HEK293T (cell line): ENCODE measurements at regions not wholly inside any gene's neighbourhood (a gene's known extent, or its start where the extent isn't known, plus 50 kb on each side); places are given as distances from the start of the nearest gene placed in this dataset.

Experiments
- CTCF ChIA-PET: fragments of 350-600 bp; formaldehyde crosslinking; extraction: SDS; loops from one replicate; lab custom pipeline; 2021; ENCODE audit warnings: antibody characterized with exemption, inconsistent platforms; lab: Yijun Ruan, JAX
- POLR2A ChIA-PET: fragments of 350-600 bp; formaldehyde crosslinking; extraction: SDS; loops from one replicate; lab custom pipeline; 2020; ENCODE audit warnings: antibody characterized with exemption, inconsistent platforms; lab: Yijun Ruan, JAX
- DNase-seq: peaks from one replicate; pipeline ENCODE4 v3.0.0; 2012; ENCODE audit warnings: mixed read lengths; ENCODE audit errors: extremely low spot score
- ARNT ChIP-seq: fragments of 450-650 bp; IDR thresholded peaks from 2 replicates; pipeline ENCODE4 v1.6.1; 2017; ENCODE audit warnings: mild to moderate bottlenecking
- BHLHE40 ChIP-seq: fragments of 450-650 bp; IDR thresholded peaks from 2 replicates; pipeline ENCODE4 v1.6.1; 2016; ENCODE audit warnings: mild to moderate bottlenecking, moderate library complexity, borderline replicate concordance
- CTBP1 ChIP-seq: fragments of 450-650 bp; IDR thresholded peaks from 2 replicates; pipeline ENCODE4 v1.6.1; 2016; ENCODE audit warnings: borderline replicate concordance
- ELF4 ChIP-seq: fragments of 450-650 bp; IDR thresholded peaks from 2 replicates; pipeline ENCODE4 v1.6.1; 2017; ENCODE audit warnings: antibody characterized with exemption
- FOXA1 ChIP-seq: fragments of 450-650 bp; IDR thresholded peaks from 2 replicates; pipeline ENCODE4 v1.6.1; 2016; ENCODE audit warnings: mild to moderate bottlenecking
- FOXK2 ChIP-seq: fragments of 450-650 bp; IDR thresholded peaks from 2 replicates; pipeline ENCODE4 v1.6.1; 2016; ENCODE audit warnings: mild to moderate bottlenecking
- FOXM1 ChIP-seq: fragments of 450-650 bp; IDR thresholded peaks from 2 replicates; pipeline ENCODE4 v1.6.1; 2017; ENCODE audit warnings: mild to moderate bottlenecking, borderline replicate concordance
- HDGF ChIP-seq: fragments of 450-650 bp; IDR thresholded peaks from 2 replicates; pipeline ENCODE4 v1.6.1; 2017; ENCODE audit warnings: antibody characterized with exemption, borderline replicate concordance
- L3MBTL2 ChIP-seq: fragments of 450-650 bp; conservative IDR thresholded peaks from 2 replicates; pipeline ENCODE4 v1.6.1; 2016; ENCODE audit warnings: mild to moderate bottlenecking
- LEF1 ChIP-seq: fragments of 450-650 bp; IDR thresholded peaks from 2 replicates; pipeline ENCODE4 v1.6.1; 2017; ENCODE audit warnings: mild to moderate bottlenecking, borderline replicate concordance
- NFRKB ChIP-seq: fragments of 450-650 bp; IDR thresholded peaks from 2 replicates; pipeline ENCODE4 v1.6.1; 2016; ENCODE audit warnings: mild to moderate bottlenecking, moderate library complexity
- SP1 ChIP-seq: fragments of 450-650 bp; IDR thresholded peaks from 2 replicates; pipeline ENCODE4 v1.6.1; 2017
- SUZ12 ChIP-seq: fragments of 450-650 bp; IDR thresholded peaks from 2 replicates; pipeline ENCODE4 v1.6.1; 2016; ENCODE audit warnings: mild to moderate bottlenecking
- TARDBP ChIP-seq: fragments of 450-650 bp; IDR thresholded peaks from 2 replicates; pipeline ENCODE4 v1.6.1; 2016
- ZNF384 ChIP-seq: fragments of 450-650 bp; IDR thresholded peaks from 2 replicates; pipeline ENCODE4 v1.6.1; 2016
- TF ChIP-seq, protein P1 (sequence below): fragments of 450-650 bp; IDR thresholded peaks from 2 replicates; pipeline ENCODE4 v1.6.1; 2016

GRCh38 chr1:181142096-181142958, 53.8 kb downstream of the IER5 start:
- POLR2A ChIA-PET = interaction anchor here (1.0 to 3.3 kb wide), 7 partner anchors 43 to 640 kb away, joined by 3 to 15 read pairs (median 6); partner anchors contain the start of genes ACBD6 and STX6
- TF ChIP-seq BHLHE40 (no peak), FOXM1 (peak; percentile 65; the same call in 1 of the 2 replicates)
- CTCF ChIA-PET = interaction anchor here (0.7 to 3.4 kb wide), 19 partner anchors 10 to 627 kb away, joined by 3 to 22 read pairs (median 4); partner anchors contain the start of gene MR1
- peak; percentile 97 for DNase-seq

DNA sequence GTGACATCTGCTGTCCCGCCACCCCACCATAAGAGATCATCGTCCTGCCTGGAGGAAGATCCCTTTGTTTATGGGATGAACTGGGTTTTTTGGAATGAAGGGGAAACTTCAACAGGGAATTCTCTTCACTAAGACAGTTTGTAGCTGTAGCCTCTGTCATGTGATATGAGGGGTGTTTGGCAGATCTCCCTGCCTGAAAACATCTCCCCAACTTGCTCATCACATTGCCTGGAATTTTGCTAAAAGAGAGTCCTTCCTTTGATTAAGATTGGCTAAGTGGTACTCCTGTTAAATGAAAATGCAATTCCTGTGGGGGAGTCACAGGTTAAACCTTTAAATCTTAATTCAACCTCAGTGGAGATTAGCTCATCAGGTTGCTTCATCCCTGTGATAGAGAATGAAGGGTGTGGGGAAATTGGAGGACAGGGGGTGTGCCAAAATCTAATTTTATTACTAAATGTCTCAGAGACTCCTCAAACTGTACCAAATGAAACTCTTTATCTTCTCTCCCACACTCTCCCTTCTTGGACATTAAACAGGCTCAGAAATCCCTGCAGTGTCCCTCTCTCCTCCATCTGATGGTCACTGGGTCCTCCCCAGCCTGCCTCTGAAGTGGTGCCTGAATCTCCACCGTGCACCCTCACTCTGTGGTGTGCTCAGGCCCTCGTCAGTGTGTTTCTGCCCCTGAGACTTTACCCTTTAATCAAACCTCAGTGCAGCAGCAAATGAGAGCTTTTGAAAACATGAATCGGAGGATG, 54.8 kb downstream of the IER5 start:
- ChIA-PET POLR2A (interaction anchor here (0.9 to 1.5 kb wide), 4 partner anchors 10 to 110 kb away, joined by 3 to 5 read pairs (median 4); partner anchors contain the start of gene MR1), CTCF (interaction anchor here (0.7 to 3.4 kb wide), 9 partner anchors 10 to 262 kb away, joined by 3 to 22 read pairs (median 7); no protein-coding TSS in a partner anchor)

DNA sequence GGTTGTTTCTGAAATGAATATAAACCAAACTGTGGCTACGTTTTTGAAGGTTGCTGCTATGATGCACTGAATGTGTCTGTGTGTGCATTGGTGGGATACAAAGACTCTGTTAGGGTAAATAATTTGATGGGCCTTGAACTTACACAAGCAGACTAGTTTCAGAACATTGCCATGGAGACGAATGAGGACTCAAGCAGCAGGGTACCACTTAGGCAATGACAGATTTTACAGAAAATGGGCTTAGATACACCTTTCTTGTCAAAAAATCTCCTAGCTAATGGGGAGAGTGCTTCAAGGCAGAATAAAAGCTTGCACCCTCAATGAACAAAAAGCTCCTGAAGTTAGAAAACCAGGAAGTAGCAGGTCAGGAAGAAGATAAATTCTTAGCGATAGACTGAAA, 55.7 kb downstream of the IER5 start:
- CTCF ChIA-PET = interaction anchor here (0.6 to 3.4 kb wide), 3 partner anchors 60 to 629 kb away, joined by 3 to 22 read pairs (median 3); no protein-coding TSS in a partner anchor
- POLR2A ChIA-PET = interaction anchor here (0.9 to 1.5 kb wide), 3 partner anchors 39 to 111 kb away, joined by 3 to 5 read pairs (median 4); partner anchors contain the start of gene MR1

More for the DNA sequence above, 54.8 kb downstream of the IER5 start:
- no peak for DNase-seq
- TF ChIP-seq TARDBP = no peak
- no peak for TF ChIP-seq CTBP1
- no peak for TF ChIP-seq LEF1
- TF ChIP-seq ZNF384 = no peak
- no peak for TF ChIP-seq HDGF
- no peak for TF ChIP-seq BHLHE40
- no peak for TF ChIP-seq FOXK2
- TF ChIP-seq SUZ12 = no peak
- TF ChIP-seq SP1 = no peak
- TF ChIP-seq, protein P1, sequence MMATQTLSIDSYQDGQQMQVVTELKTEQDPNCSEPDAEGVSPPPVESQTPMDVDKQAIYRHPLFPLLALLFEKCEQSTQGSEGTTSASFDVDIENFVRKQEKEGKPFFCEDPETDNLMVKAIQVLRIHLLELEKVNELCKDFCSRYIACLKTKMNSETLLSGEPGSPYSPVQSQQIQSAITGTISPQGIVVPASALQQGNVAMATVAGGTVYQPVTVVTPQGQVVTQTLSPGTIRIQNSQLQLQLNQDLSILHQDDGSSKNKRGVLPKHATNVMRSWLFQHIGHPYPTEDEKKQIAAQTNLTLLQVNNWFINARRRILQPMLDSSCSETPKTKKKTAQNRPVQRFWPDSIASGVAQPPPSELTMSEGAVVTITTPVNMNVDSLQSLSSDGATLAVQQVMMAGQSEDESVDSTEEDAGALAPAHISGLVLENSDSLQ = no peak
- no peak for TF ChIP-seq FOXA1
- no peak for TF ChIP-seq NFRKB

DNA sequence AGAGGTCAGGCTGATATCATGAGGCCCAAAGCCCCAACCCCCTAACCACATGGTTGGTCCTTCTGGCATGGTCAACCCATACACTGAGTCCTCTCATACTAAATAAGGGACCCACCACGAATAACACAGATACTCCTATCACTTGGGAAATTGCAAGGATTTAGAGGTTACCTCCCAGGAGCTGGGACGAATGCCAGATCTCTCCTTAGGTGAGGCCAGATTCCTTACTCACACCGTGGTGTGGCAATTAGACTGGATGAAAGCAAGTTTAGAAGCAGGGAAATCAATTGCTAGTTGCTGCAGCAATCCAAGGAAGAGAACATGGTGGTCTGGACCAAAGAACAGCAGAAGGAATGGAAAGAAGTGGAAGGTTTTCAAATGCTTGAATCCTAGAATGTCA, 60.1 kb downstream of the IER5 start:
- ChIA-PET POLR2A (no interaction called here), CTCF (no interaction called here)
- DNase-seq = no peak
- no peak for TF ChIP-seq TARDBP
- TF ChIP-seq BHLHE40 = no peak
- no peak for TF ChIP-seq LEF1
- no peak for TF ChIP-seq SUZ12
- no peak for TF ChIP-seq FOXA1
- no peak for TF ChIP-seq CTBP1
- TF ChIP-seq L3MBTL2 = no peak
- TF ChIP-seq, protein P1 = no peak
- no peak for TF ChIP-seq ELF4
- TF ChIP-seq HDGF = no peak
- TF ChIP-seq NFRKB = no peak
- no peak for TF ChIP-seq ZNF384
- TF ChIP-seq FOXK2 = no peak
- no peak for TF ChIP-seq SP1
- TF ChIP-seq ARNT = no peak
- no peak for TF ChIP-seq FOXM1

More for the DNA sequence above, 55.7 kb downstream of the IER5 start:
- no peak for DNase-seq
- TF ChIP-seq FOXK2 (no peak), HDGF (no peak), ZNF384 (no peak), FOXM1 (no peak), L3MBTL2 (no peak), SP1 (no peak), NFRKB (no peak), ARNT (no peak), ELF4 (no peak), BHLHE40 (no peak), TARDBP (no peak), CTBP1 (no peak), LEF1 (no peak), FOXA1 (no peak), SUZ12 (no peak)
- TF ChIP-seq, protein P1 = no peak

GRCh38 chr1:181149326-181150125, 61.0 kb downstream of the IER5 start:
- CTCF ChIA-PET = interaction anchor here (0.8 kb wide), 1 partner anchor 8 kb away, joined by 3 read pairs; no protein-coding TSS in a partner anchor
- POLR2A ChIA-PET = no interaction called here
- DNase-seq = no peak
- TF ChIP-seq NFRKB = no peak
- no peak for TF ChIP-seq FOXM1
- TF ChIP-seq SUZ12 = no peak
- TF ChIP-seq ZNF384 = no peak
- no peak for TF ChIP-seq BHLHE40
- no peak for TF ChIP-seq ARNT
- TF ChIP-seq CTBP1 = no peak
- no peak for TF ChIP-seq SP1
- TF ChIP-seq ELF4 = no peak
- TF ChIP-seq FOXA1 = no peak
- no peak for TF ChIP-seq TARDBP
- no peak for TF ChIP-seq FOXK2
- TF ChIP-seq HDGF = no peak
- no peak for TF ChIP-seq L3MBTL2
- no peak for TF ChIP-seq LEF1
